H1 (cell line): ENCODE measurements at regions not wholly inside any gene's neighbourhood (a gene's known extent, or its start where the extent isn't known, plus 50 kb on each side); places are given as distances from the start of the nearest gene placed in this dataset.

ENCODE experiments used
- KDM1A ChIP-seq: fragments of 200-600, 300-600 bp; sonication (generic); IDR thresholded peaks from 2 replicates; pipeline ENCODE4 v1.7.1; 2016; ENCODE audit warnings: mild to moderate bottlenecking, low read length, borderline replicate concordance
- PHF8 ChIP-seq: fragments of 200-600 bp; sonication (generic); conservative IDR thresholded peaks from 2 replicates; pipeline ENCODE4 v1.7.1; 2012; ENCODE audit warnings: low read depth, mild to moderate bottlenecking, inconsistent platforms, low read length, moderate library complexity

DNA sequence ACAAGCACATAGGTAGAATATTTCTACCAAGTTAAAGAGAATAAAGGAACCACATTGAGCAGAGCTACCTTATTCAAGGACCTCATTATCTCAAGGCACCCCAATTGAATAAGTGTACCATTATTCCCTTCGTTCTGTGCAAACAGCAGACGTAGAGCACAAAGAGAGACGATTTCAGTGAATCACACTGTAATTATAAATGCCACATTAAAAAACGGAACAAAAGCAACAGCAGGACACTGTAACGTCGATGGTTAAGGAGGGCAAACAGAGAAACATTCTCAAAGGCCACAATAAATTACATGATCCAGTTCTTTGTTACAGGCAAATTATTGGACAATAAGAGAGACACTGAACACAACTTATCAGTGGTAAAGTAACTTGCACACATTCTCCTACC is 644.1 kb upstream of the TENM3 start (continued):
- TF ChIP-seq PHF8 (no peak), KDM1A (no peak)
